HepG2 (cell line): ENCODE measurements at regions not wholly inside any gene's neighbourhood (a gene's known extent, or its start where the extent isn't known, plus 50 kb on each side); places are given as distances from the start of the nearest gene placed in this dataset.

Source experiments
- ATAC-seq: fragments of 200-7000 bp; cut with Tn5 transposase; 3 replicates; pipeline ENCODE4 v1.9.1; 2020; ENCODE audit warnings: mild to moderate bottlenecking, moderate library complexity
- BruUV-seq: library from RNA; stranded (reverse); fragments of 400-500 nt; replicated peaks from 2 replicates; lab custom pipeline; 2021; lab: Mats Ljungman, UMichigan
- CTCF ChIA-PET: fragments of 300-600 bp; formaldehyde crosslinking; extraction: SDS; loops from one replicate; lab custom pipeline; 2021; ENCODE audit warnings: low total read pairs, inconsistent platforms, low intra/inter-chr PET ratio; lab: Yijun Ruan, JAX
- POLR2A ChIA-PET: fragments of 350-600 bp; sonication (Branson Sonifier 250); formaldehyde crosslinking; loops from one replicate; lab custom pipeline; 2020; ENCODE audit warnings: antibody characterized with exemption, inconsistent platforms; lab: Yijun Ruan, JAX
- DNase-seq: peaks from one replicate; pipeline ENCODE4 v3.0.0-alpha.2; 2015; ENCODE audit warnings: low spot score
- FAIRE-seq: peaks from 3 replicates; lab custom pipeline; 2011; peaks lifted over from hg19 to GRCh38; lab: Jason Lieb, UNC
- H2AFZ ChIP-seq: one replicate; pipeline ENCODE4 v1.6.1; 2011; ENCODE audit warnings: low read length, inconsistent platforms
- H3K27ac ChIP-seq: fragments of 300-600 bp; 3 replicates; pipeline ENCODE4 v1.8.0; 2011; ENCODE audit warnings: mixed run types, mild to moderate bottlenecking, mixed read lengths, low read length, inconsistent platforms; ENCODE audit not compliant: insufficient read depth; ENCODE audit errors: extremely low read length
- H3K27me3 ChIP-seq, 2 experiments: fragments of 200-600 bp in 1 of 2; 2 replicates in 1 of 2; 3 replicates in 1 of 2; pipeline versions ENCODE4 v1.6.0 to v1.8.0; 2011; ENCODE audit warnings: low read length in 2 of 2, mild to moderate bottlenecking in 2 of 2, moderate library complexity in 2 of 2, inconsistent platforms in 1 of 2; ENCODE audit not compliant: insufficient read depth in 2 of 2, control insufficient read depth in 1 of 2
- H3K36me3 ChIP-seq, 2 experiments: fragments of 200-600 bp in 1 of 2; replicated peaks in 1 of 2; 2 replicates in 1 of 2; 3 replicates in 1 of 2; pipeline versions ENCODE4 v1.5.1 to v1.8.0; 2011; ENCODE audit warnings: low read length in 2 of 2, inconsistent platforms in 1 of 2; ENCODE audit not compliant: insufficient read depth in 2 of 2, control insufficient read depth in 1 of 2
- H3K4me1 ChIP-seq: 2 replicates; pipeline ENCODE4 v1.5.1; 2012; ENCODE audit warnings: low read length, inconsistent platforms; ENCODE audit not compliant: insufficient read depth
- H3K4me2 ChIP-seq: 2 replicates; pipeline ENCODE4 v1.6.0; 2011; ENCODE audit warnings: low read depth, low read length, inconsistent platforms
- H3K4me3 ChIP-seq, 3 experiments: fragments of 200-600 bp in 1 of 3; sonication (generic), shearing (Covaris generic) in 1 of 3; replicated peaks in 1 of 3; 2 replicates each; pipeline ENCODE4 v1.5.1; 2011 to 2016; ENCODE audit warnings: low read length in 3 of 3, inconsistent platforms in 2 of 3, low read depth in 2 of 3, mild to moderate bottlenecking in 2 of 3, control low read depth in 1 of 3, mixed read lengths in 1 of 3; ENCODE audit not compliant: insufficient read depth in 1 of 3
- H3K79me2 ChIP-seq: one replicate; pipeline ENCODE4 v1.6.1; 2011; ENCODE audit warnings: low read length, inconsistent platforms; ENCODE audit not compliant: insufficient read depth
- H3K9ac ChIP-seq: 2 replicates; pipeline ENCODE4 v1.6.0; 2011; ENCODE audit warnings: mild to moderate bottlenecking, low read depth, low read length, inconsistent platforms; ENCODE audit not compliant: insufficient read depth
- H3K9me3 ChIP-seq: 2 replicates; pipeline ENCODE4 v1.5.1; 2012; ENCODE audit warnings: mild to moderate bottlenecking, low read length
- H4K20me1 ChIP-seq: 2 replicates; pipeline ENCODE4 v1.6.0; 2011; ENCODE audit warnings: inconsistent platforms, mild to moderate bottlenecking, low read length, moderate library complexity; ENCODE audit not compliant: insufficient read depth
- CAMTA2 ChIP-seq: sonication (generic); formaldehyde crosslinking; IDR thresholded peaks from 2 replicates; pipeline ENCODE4 v1.4.0; 2020; ENCODE audit warnings: mild to moderate bottlenecking, missing genetic modification reagents, borderline replicate concordance
- CEBPB ChIP-seq: IDR thresholded peaks from 2 replicates; pipeline ENCODE4 v1.6.1; 2011; ENCODE audit warnings: low read depth, low read length, improper control_type of control experiment, borderline replicate concordance
- FOXC1 ChIP-seq: sonication (generic); formaldehyde crosslinking; IDR thresholded peaks from 2 replicates; pipeline ENCODE4 v1.8.0; 2022; ENCODE audit warnings: mild to moderate bottlenecking, missing genetic modification reagents, borderline replicate concordance
- FOXO1 ChIP-seq: sonication (generic); formaldehyde crosslinking; IDR thresholded peaks from 2 replicates; pipeline ENCODE4 v1.4.0; 2020; ENCODE audit warnings: missing genetic modification reagents
- HMG20B ChIP-seq: conservative IDR thresholded peaks from 2 replicates; pipeline ENCODE4 v1.6.1; 2016; ENCODE audit warnings: missing genetic modification reagents, missing compliant biosample characterization
- HNRNPK ChIP-seq: fragments of 200-400 bp; formaldehyde crosslinking; IDR thresholded peaks from 2 replicates; pipeline ENCODE4 v1.6.1; 2018; ENCODE audit warnings: low read length, low read depth, moderate library complexity, mild to moderate bottlenecking; ENCODE audit not compliant: poor library complexity, severe bottlenecking
- HOXA7 ChIP-seq: sonication (generic); formaldehyde crosslinking; IDR thresholded peaks from 2 replicates; pipeline ENCODE4 v1.8.1; 2022; ENCODE audit warnings: mild to moderate bottlenecking, missing genetic modification reagents, moderate library complexity
- KDM2A ChIP-seq: sonication (generic); formaldehyde crosslinking; IDR thresholded peaks from 2 replicates; pipeline ENCODE4 v1.4.0; 2020; ENCODE audit warnings: low read depth, missing genetic modification reagents, borderline replicate concordance
- KLF12 ChIP-seq: sonication (generic); formaldehyde crosslinking; IDR thresholded peaks from 2 replicates; pipeline ENCODE4 v1.4.0; 2020; ENCODE audit warnings: missing genetic modification reagents, borderline replicate concordance
- POLR2AphosphoS2 ChIP-seq: IDR thresholded peaks from 2 replicates; pipeline ENCODE4 v1.6.1; 2011; ENCODE audit warnings: low read depth, low read length, improper control_type of control experiment
- TEAD2 ChIP-seq: sonication (generic); formaldehyde crosslinking; IDR thresholded peaks from 2 replicates; pipeline ENCODE4 v1.9.0; 2021; ENCODE audit warnings: missing genetic modification reagents
- ZFYVE20 ChIP-seq: sonication (generic); formaldehyde crosslinking; IDR thresholded peaks from 2 replicates; pipeline ENCODE4 v1.8.0; 2023; ENCODE audit warnings: low read depth, mild to moderate bottlenecking, moderate library complexity, missing genetic modification reagents, borderline replicate concordance
- ZNF3 ChIP-seq: IDR thresholded peaks from 2 replicates; pipeline ENCODE4 v1.7.0; 2017; ENCODE audit warnings: inconsistent platforms
- ZNF430 ChIP-seq: sonication (generic); formaldehyde crosslinking; IDR thresholded peaks from 2 replicates; pipeline ENCODE4 v1.9.0; 2021; ENCODE audit warnings: mild to moderate bottlenecking, missing genetic modification reagents
- whole genome bisulfite sequencing: methylation state at CpG from one replicate; pipeline ENCODE4 v1.1.6; 2017; ENCODE audit warnings: low lambda C conversion rate; 5-methylcytosine and 5-hydroxymethylcytosine counted together
- in situ Hi-C: cut with HindIII; loops from 2 replicates; pipeline ENCODE4 v1.10.0; 2017; ENCODE audit warnings: low pct_unique_long_range_greater_than_20kb; ENCODE audit not compliant: extremely low pct_ligation_motif_present
- intact Hi-C: fragments of 100-400 bp; cut with micrococcal nuclease; formaldehyde crosslinking; loops from one replicate; pipeline ENCODE4 v1.10.0; 2022; ENCODE audit not compliant: unreplicated experiment
- TF ChIP-seq, protein P1 (sequence below): sonication (generic); formaldehyde crosslinking; IDR thresholded peaks from 2 replicates; pipeline ENCODE4 v1.4.0; 2020; ENCODE audit warnings: mild to moderate bottlenecking, missing genetic modification reagents, borderline replicate concordance
- TF ChIP-seq, protein P2 (sequence below): sonication (generic); formaldehyde crosslinking; IDR thresholded peaks from 2 replicates; pipeline ENCODE4 v1.5.1; 2020; ENCODE audit warnings: missing genetic modification reagents, mild to moderate bottlenecking, borderline replicate concordance
- TF ChIP-seq, protein P3 (sequence below): sonication (generic); formaldehyde crosslinking; IDR thresholded peaks from 2 replicates; pipeline ENCODE4 v1.4.0; 2020; ENCODE audit warnings: mild to moderate bottlenecking, missing genetic modification reagents

DNA sequence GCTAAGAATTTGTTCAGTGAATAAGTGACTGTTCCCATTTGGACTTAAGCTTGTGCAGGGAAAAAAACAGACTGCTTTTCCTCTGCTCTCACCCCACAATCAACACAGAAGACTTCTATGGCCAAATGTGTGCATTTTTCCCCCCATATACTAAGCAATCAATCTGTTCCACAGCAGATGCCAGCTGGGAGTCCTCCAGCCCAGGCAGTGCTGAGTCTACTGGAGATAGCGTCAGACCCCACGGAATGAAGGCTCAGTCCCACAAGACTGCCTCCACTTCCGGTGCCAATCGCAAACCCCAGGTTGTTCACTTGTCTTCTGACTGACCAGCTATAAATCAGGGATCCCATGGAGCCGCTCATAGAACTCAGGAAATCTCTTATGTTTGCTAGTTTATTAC, 69.5 kb upstream of the ANKRD10 start:
- TF ChIP-seq HNRNPK (no peak), CEBPB (no peak), HMG20B (CRISPR knock-in tag) (no peak)
- peaks cover 10% of the 10 kb centered on the region for H3K4me1 ChIP-seq
- no peaks in the 10 kb centered on the region for H4K20me1 ChIP-seq
- WGBS: 15% methylated on average over 4 of the region's 5 CpGs
- DNase-seq (no peak), ATAC-seq (no peak), FAIRE-seq (no peak)
- BruUV-seq: no TSS peak
- H3K9me3 ChIP-seq: no peaks in the 10 kb centered on the region
- no peak overlapping the region for H3K9ac ChIP-seq
- H3K27ac ChIP-seq: no peak overlapping the region
- ChIA-PET CTCF (no interaction called here), POLR2A (no interaction called here)
- H2AFZ ChIP-seq: no peak overlapping the region
- no peaks in the 10 kb centered on the region for H3K36me3 ChIP-seq
- H3K4me2 ChIP-seq: no peak overlapping the region
- H3K27me3 ChIP-seq: peaks cover 0 to 18% of the 10 kb centered on the region in 2 experiments; a peak in 3 of 5 replicates
- intact Hi-C loops (no loop called here), in situ Hi-C loops (no loop called here)
- H3K79me2 ChIP-seq: no peaks in the 10 kb centered on the region
- no peak overlapping the region for H3K4me3 ChIP-seq

DNA sequence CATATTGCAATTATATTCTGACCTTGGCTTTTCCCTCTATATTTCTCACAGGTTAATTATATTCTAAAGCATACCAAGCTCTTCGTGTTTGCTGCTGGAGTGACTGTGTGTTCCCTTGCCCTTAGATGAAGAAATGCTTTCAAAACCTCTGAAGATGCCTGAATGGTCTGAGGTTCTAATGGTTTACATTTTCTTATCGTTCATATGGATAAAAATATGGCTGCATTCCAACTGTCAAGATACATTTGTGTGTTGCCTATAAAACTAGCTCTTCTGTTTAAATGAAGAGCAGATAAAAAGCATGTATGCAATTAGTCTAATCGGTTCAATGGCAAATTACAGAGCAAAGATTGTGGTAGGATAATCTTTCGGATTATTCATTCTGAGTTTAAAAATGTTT, 68.4 kb upstream of the ANKRD10 start:
- intact Hi-C loops: no loop called here
- no TSS peak for BruUV-seq
- Histone ChIP-seq H3K27ac (no peak overlapping the region), H3K9me3 (no peaks in the 10 kb centered on the region), H3K27me3 (peaks cover 0 to 21% of the 10 kb centered on the region in 2 experiments; a peak in 3 of 5 replicates), H4K20me1 (no peaks in the 10 kb centered on the region), H3K79me2 (no peaks in the 10 kb centered on the region), H3K4me3 (no peak overlapping the region), H3K4me2 (no peak overlapping the region), H2AFZ (no peak overlapping the region), H3K4me1 (peaks cover 10% of the 10 kb centered on the region), H3K36me3 (no peaks in the 10 kb centered on the region), H3K9ac (no peak overlapping the region)
- FAIRE-seq (no peak), ATAC-seq (no peak), DNase-seq (no peak)
- CTCF ChIA-PET: no interaction called here
- in situ Hi-C loops: no loop called here
- POLR2A ChIA-PET: no interaction called here
- 14% methylated on average over 4 of the region's 4 CpGs for WGBS
- no peak for TF ChIP-seq POLR2AphosphoS2
- TF ChIP-seq ZNF430: no peak
- TF ChIP-seq, protein P1, sequence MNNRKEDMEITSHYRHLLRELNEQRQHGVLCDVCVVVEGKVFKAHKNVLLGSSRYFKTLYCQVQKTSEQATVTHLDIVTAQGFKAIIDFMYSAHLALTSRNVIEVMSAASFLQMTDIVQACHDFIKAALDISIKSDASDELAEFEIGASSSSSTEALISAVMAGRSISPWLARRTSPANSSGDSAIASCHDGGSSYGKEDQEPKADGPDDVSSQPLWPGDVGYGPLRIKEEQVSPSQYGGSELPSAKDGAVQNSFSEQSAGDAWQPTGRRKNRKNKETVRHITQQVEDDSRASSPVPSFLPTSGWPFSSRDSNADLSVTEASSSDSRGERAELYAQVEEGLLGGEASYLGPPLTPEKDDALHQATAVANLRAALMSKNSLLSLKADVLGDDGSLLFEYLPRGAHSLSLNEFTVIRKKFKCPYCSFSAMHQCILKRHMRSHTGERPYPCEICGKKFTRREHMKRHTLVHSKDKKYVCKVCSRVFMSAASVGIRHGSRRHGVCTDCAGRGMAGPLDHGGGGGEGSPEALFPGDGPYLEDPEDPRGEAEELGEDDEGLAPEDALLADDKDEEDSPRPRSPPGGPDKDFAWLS: no peak
- TF ChIP-seq KLF12: no peak
- TF ChIP-seq FOXO1 (CRISPR knock-in tag): no peak
- no peak for TF ChIP-seq FOXC1 (CRISPR knock-in tag)
- TF ChIP-seq ZNF3 (CRISPR knock-in tag): no peak
- TF ChIP-seq HOXA7 (CRISPR knock-in tag): no peak
- TF ChIP-seq, protein P2, sequence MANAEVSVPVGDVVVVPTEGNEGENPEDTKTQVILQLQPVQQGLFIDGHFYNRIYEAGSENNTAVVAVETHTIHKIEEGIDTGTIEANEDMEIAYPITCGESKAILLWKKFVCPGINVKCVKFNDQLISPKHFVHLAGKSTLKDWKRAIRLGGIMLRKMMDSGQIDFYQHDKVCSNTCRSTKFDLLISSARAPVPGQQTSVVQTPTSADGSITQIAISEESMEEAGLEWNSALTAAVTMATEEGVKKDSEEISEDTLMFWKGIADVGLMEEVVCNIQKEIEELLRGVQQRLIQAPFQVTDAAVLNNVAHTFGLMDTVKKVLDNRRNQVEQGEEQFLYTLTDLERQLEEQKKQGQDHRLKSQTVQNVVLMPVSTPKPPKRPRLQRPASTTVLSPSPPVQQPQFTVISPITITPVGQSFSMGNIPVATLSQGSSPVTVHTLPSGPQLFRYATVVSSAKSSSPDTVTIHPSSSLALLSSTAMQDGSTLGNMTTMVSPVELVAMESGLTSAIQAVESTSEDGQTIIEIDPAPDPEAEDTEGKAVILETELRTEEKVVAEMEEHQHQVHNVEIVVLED (CRISPR knock-in tag): no peak
- TF ChIP-seq, protein P3, sequence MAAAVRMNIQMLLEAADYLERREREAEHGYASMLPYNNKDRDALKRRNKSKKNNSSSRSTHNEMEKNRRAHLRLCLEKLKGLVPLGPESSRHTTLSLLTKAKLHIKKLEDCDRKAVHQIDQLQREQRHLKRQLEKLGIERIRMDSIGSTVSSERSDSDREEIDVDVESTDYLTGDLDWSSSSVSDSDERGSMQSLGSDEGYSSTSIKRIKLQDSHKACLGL (CRISPR knock-in tag): no peak
- no peak for TF ChIP-seq CAMTA2 (CRISPR knock-in tag)
- TF ChIP-seq TEAD2 (CRISPR knock-in tag): no peak
- no peak for TF ChIP-seq ZFYVE20
- no peak for TF ChIP-seq KDM2A (CRISPR knock-in tag)
